HepG2 (cell line): ENCODE measurements at regions not wholly inside any gene's neighbourhood (a gene's known extent, or its start where the extent isn't known, plus 50 kb on each side); places are given as distances from the start of the nearest gene placed in this dataset.

ENCODE experiments used
- FIP1L1 ChIP-seq: fragments of 200-400 bp; formaldehyde crosslinking; IDR thresholded peaks from 2 replicates; pipeline ENCODE4 v1.6.1; 2018; ENCODE audit warnings: low read depth, mild to moderate bottlenecking, low read length, moderate library complexity, borderline replicate concordance; ENCODE audit not compliant: insufficient read depth
- GFI1 ChIP-seq: sonication (generic); formaldehyde crosslinking; IDR thresholded peaks from 2 replicates; pipeline ENCODE4 v1.5.0; 2020; ENCODE audit warnings: missing genetic modification reagents, mild to moderate bottlenecking, borderline replicate concordance
- HDAC6 ChIP-seq: fragments of 200-600 bp; sonication (generic); IDR thresholded peaks from 2 replicates; pipeline ENCODE4 v1.7.0; 2017; ENCODE audit warnings: mild to moderate bottlenecking, antibody characterized with exemption, low read length, low read depth
- MLLT10 ChIP-seq: sonication (generic); formaldehyde crosslinking; IDR thresholded peaks from 2 replicates; pipeline ENCODE4 v1.4.0; 2020; ENCODE audit warnings: missing genetic modification reagents
- NFKBIZ ChIP-seq: IDR thresholded peaks from 2 replicates; pipeline ENCODE4 v1.6.1; 2018; ENCODE audit warnings: missing genetic modification reagents, missing compliant biosample characterization
- PAWR ChIP-seq: sonication (generic); formaldehyde crosslinking; IDR thresholded peaks from 2 replicates; pipeline ENCODE4 v1.4.0; 2020; ENCODE audit warnings: missing genetic modification reagents, mild to moderate bottlenecking, borderline replicate concordance
- RXRB ChIP-seq: IDR thresholded peaks from 2 replicates; pipeline ENCODE4 v1.6.1; 2016; ENCODE audit warnings: borderline replicate concordance, missing genetic modification reagents, missing compliant biosample characterization
- TFE3 ChIP-seq: IDR thresholded peaks from 2 replicates; pipeline ENCODE4 v1.6.1; 2016
- ZBTB33 ChIP-seq: sonication (generic); formaldehyde crosslinking; IDR thresholded peaks from 2 replicates; pipeline ENCODE4 v1.4.0; 2020; ENCODE audit warnings: missing genetic modification reagents
- ZBTB34 ChIP-seq: sonication (generic); formaldehyde crosslinking; IDR thresholded peaks from 2 replicates; pipeline ENCODE4 v1.8.0; 2022; ENCODE audit warnings: mild to moderate bottlenecking, missing genetic modification reagents
- ZMYM3 ChIP-seq: sonication (generic); formaldehyde crosslinking; IDR thresholded peaks from 2 replicates; pipeline ENCODE4 v1.5.1; 2020; ENCODE audit warnings: mild to moderate bottlenecking, missing genetic modification reagents
- ZNF598 ChIP-seq: sonication (generic); formaldehyde crosslinking; IDR thresholded peaks from 2 replicates; pipeline ENCODE4 v1.5.1; 2020; ENCODE audit warnings: mild to moderate bottlenecking, missing genetic modification reagents, borderline replicate concordance
- ZNF646 ChIP-seq: sonication (generic); formaldehyde crosslinking; IDR thresholded peaks from 2 replicates; pipeline ENCODE4 v1.9.0; 2021; ENCODE audit warnings: mild to moderate bottlenecking, missing genetic modification reagents
- ZNF792 ChIP-seq: IDR thresholded peaks from 2 replicates; pipeline ENCODE4 v1.6.1; 2016
- ZUFSP ChIP-seq: sonication (generic); formaldehyde crosslinking; IDR thresholded peaks from 2 replicates; pipeline ENCODE4 v1.9.0; 2021; ENCODE audit warnings: missing genetic modification reagents, mild to moderate bottlenecking, borderline replicate concordance

GRCh38 chr6:137802408-137803182 is 64.5 kb upstream of the TNFAIP3 start (continued):
- TF ChIP-seq ZNF792 (CRISPR knock-in tag) (no peak), ZMYM3 (CRISPR knock-in tag) (no peak), ZBTB33 (CRISPR knock-in tag) (peak; percentile 60; the same call in 1 of the 2 replicates), GFI1 (CRISPR knock-in tag) (no peak), RXRB (CRISPR knock-in tag) (peak; percentile 70; the same call in 1 of the 2 replicates), TFE3 (peak; percentile 81), ZBTB34 (no peak), ZNF646 (no peak), ZNF598 (CRISPR knock-in tag) (no peak), FIP1L1 (no peak), HDAC6 (no peak), PAWR (CRISPR knock-in tag) (no peak), ZUFSP (CRISPR knock-in tag) (no peak), NFKBIZ (CRISPR knock-in tag) (no peak), MLLT10 (CRISPR knock-in tag) (no peak)
